GM19351 (cell line): ENCODE measurements at regions not wholly inside any gene's neighbourhood (a gene's known extent, or its start where the extent isn't known, plus 50 kb on each side); places are given as distances from the start of the nearest gene placed in this dataset.

Experiments
- ATAC-seq: cut with Tn5 transposase; IDR thresholded peaks from one replicate; pipeline ENCODE4 v1.9.1; 2021; ENCODE audit warnings: mild to moderate bottlenecking, moderate library complexity; ENCODE audit not compliant: unreplicated experiment

DNA sequence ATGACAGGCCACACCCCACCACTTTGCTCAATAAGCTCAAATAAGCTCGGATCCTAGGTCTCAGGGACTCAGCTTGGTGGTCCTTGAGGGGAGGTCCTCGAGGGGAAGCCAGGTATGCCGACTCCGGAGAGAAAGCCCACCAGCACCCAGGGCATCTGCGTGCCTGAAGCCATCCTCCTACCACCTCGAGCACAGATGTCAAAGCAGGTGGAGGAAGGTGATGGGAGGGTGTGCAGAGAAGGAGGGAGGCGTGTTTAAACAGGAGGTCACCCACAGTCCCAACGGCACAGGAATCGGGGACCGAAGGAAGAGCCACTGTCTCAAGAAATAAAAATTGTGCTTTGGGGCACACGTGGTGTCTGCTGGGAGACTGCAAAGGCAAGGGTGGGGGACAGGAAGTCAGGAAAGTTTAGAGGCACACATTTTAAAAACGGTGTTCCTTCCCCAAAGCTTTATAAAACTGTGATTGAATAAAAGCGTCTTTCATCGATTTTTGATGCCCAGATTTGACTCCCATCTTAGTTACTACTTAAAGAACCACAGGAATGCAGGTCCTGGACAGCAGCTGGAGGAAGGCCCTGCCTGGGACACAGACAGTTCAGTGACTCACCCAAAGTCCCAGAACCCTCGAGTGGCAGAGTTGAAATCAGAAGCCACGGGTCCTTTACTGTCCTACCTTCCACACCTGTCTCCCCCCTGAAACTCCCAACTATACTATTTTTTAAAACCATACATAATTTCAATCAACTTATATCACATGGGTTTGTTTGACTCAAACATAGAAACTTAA is 221.0 kb upstream of the PDE10A start:
- ATAC-seq, result no peak

- no peak for ATAC-seq
These were observed 218.8 kb upstream of the PDE10A start for GRCh38 chr6:165881806-165882205.

- ATAC-seq, result no peak
These were observed 217.6 kb upstream of the PDE10A start for GRCh38 chr6:165880686-165881085.

GRCh38 chr6:165877773-165878172 is 214.7 kb upstream of the PDE10A start:
- no peak for ATAC-seq

DNA sequence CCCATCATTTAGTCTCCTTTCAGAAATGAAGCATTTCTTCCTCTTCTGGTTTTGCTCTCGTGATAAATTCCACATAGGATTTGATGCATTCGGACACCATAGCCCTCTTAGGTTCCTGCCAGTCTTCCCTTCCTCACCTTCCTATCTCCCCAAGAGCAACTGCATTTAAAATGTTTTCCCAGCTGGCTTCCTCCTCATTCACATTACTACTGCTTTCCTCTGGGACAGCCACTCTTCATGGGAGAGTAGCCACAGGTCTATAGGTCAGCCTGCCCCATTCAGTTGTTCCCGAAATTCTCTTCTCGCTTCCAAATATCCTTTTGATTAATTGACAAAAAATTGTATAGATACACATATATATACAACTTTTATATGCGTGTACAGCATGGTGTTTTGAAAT is 214.2 kb upstream of the PDE10A start:
- no peak for ATAC-seq

GRCh38 chr6:165876588-165876987 is 213.5 kb upstream of the PDE10A start:
- no peak for ATAC-seq

GRCh38 chr6:165875946-165876345 is 212.9 kb upstream of the PDE10A start:
- no peak for ATAC-seq

DNA sequence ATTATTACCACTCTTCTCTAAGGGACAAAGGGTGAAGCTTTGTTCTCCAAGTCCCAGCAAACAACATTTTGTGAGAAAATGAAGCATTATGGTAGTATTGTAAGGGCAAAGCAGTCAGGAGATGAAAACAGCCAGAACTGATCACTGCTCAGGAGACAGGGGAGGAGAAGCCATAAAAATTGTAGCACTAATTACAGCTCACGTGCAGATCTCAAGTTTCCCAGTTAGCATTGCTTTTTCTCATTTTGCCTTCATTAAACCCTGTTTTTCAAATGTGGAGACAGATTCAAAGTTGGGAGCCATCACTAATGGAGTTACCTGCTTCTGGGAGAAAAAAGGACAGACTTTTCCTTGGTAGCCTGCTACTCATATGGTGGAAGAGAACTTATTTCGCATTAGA is 210.9 kb upstream of the PDE10A start:
- no peak for ATAC-seq

GRCh38 chr6:165872811-165873210 is 209.8 kb upstream of the PDE10A start:
- no peak for ATAC-seq

- no peak for ATAC-seq
These were observed 209.3 kb upstream of the PDE10A start for GRCh38 chr6:165872311-165872710.

DNA sequence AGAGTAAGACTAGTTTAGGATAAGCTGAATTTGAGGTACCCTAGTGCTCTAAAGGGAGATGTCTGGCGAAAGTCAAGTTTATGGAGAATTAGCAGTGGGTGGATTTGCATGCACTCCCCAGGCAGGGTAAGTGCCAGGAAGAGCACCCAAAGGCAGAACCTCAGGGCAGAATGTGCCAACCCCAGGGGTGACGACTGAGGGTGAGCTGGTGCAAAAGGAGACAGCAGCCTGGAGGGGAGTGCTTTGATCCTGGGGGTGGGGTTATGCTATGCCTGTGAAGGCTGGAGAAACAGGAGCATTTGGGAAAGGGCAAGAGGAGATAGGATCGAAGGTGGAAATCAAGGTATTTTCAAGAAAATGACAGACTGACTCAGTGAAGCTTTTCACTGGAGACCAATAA is 208.5 kb upstream of the PDE10A start:
- no peak for ATAC-seq

- no peak for ATAC-seq
These were observed 206.5 kb upstream of the PDE10A start for GRCh38 chr6:165869526-165869925.

DNA sequence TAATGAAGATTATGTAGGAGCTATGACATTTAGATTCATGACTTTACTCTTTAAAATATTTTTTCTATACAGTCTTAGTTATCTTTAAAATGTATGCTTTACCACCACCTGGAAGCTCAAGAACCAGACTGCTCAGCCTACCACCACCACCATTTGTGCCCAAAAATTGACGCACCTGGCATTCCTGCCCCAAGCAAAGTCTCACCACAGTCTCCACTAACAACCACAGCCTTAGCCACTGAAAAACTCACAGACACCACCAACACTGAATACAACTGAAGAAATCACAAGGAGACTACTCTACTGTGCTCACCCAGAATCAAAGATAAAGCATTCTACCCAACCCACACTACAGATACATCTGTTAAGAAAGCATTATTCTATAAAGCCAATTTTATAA is 201.9 kb upstream of the PDE10A start:
- no peak for ATAC-seq

DNA sequence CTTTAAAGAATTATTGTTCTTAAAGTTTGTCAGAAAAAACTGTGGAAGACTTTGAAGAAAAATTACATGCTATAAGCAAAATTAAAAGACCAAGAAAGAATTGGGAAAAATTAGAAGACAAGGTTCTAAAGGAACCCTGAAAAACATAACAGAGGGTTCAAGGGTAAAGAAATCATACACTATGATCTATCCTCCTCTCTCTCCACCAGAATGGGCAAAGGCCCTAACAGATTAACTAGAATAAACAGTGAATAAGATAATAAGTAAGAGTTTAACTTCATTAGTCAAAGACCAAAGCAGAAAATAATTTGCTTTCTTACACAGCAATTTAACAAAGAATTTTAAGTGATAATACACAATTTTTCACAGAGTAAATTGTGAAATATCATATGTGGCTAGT is 201.2 kb upstream of the PDE10A start:
- ATAC-seq, result no peak

- ATAC-seq, result no peak
These were observed 200.8 kb upstream of the PDE10A start for GRCh38 chr6:165863801-165864200.

- no peak for ATAC-seq
These were observed 199.8 kb upstream of the PDE10A start for GRCh38 chr6:165862813-165863212.

DNA sequence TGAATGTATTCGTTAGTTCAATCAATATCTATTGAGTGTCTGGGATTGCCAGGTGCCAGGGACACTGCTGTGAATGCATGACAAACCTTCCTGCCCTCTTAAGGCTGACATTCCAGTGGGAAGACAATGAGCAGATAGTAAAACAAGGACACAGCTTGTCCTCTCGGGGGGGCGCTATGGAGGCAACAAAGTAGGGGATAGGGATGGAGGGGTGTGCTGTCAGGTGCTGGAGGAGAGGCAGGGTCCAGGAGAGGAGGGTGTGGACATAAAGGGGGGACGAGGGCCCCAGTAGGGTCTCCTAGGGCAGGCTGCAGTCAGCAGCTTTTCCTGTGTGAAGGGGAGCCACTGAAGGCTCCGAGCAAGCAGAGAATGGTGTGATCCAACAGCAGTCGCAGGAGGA is 198.2 kb upstream of the PDE10A start:
- ATAC-seq, result no peak

DNA sequence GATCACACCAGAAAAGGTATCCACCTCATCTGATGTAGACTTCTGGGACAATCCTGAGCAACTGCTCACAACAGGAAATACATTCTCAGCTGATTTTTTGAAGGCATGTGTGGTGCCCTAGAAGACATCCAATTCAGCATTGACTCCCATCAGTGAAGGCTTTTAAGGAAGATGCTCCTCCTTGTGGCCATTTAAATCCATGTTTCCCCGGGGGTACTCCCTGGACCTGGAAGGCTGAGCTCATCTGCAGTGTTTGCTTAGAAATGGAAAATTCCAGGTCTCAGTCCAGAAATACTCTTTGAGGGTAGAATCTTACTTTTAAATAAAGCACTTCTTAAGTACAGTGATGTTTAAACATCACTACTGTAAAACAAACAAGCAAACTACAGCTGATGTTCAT is 195.5 kb upstream of the PDE10A start:
- no peak for ATAC-seq

- ATAC-seq, result no peak
These were observed 192.8 kb upstream of the PDE10A start for GRCh38 chr6:165855856-165856255.

DNA sequence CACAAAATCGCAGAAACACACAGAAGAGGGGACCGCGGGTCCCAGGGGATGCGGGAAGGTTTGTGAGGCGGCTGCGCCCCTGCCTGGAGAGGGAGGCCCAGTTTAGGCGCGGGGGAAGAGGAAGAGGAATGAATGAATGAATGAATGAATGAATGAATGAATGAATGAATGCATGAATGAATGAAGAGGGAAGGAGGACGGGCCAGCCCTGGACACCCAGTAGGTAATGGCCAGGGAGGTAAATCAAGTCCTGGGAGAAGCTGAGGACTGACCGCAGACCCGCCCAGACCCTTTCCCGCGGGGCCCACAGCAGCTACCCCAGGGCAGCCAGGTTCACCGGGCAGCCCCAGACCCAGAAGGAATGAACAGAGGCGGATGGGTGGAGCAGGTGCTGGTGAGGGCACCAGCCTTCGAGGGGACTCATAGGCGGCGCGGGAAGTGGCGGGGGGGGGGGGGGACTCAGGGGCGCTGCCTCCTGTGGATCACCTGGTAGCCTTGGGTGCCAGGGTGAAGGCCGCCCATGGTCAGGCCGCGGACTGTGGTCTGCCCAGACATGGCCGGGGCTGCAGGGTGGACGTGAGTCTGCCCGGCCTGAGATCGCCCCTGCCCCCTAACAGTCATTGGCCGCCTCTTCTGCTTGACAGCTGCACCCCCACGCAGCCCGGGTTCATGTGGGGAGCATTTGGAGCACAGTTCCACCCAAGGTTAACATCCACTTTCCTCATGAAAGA is 192.0 kb upstream of the PDE10A start:
- ATAC-seq, result no peak

DNA sequence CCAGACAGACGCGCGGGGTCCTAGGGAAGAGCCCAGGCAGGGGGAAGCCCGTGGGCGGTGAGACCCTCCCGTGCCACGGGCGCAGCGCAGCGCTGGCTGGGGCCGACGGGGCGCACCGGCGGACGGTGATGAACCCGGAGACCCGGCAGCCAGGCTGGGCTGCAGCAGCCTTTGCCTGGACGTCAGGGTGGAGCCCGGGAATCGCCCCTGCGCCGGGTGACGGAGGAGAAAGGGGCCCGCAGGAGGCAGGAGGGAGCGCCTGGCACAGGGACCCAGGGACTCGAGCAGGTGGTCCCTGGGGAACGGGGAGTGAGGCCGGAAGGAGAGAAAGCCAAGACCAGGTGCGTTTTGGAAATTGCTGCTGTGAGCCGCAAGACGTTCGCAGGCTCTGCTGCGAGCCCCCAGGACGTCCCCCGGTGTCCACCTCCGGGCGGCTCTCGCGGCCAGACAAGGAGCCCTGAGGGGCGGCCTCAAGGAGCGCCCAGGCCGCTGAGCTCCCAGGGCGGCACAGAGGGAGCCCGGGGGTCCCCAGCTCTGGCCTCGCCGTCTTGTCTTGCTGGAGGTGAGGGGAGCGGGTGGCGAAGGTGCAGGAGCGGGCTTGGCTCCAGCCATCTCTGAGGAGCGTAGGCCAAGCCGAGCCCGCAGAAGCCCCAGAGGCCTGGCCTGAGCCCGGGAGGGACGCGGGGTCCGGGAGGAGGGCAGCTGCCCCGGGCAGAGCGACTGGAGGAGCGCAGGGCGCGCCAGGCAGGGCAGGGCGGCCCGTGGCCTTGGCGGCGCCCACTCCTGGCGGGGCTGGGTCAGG is 191.2 kb upstream of the PDE10A start:
- no peak for ATAC-seq

- no peak for ATAC-seq
These were observed 189.6 kb upstream of the PDE10A start for GRCh38 chr6:165852676-165853075.
